NCI-H446 (cell line): ENCODE measurements at regions not wholly inside any gene's neighbourhood (a gene's known extent, or its start where the extent isn't known, plus 50 kb on each side); places are given as distances from the start of the nearest gene placed in this dataset.

Experiments used
- DNase-seq, 2 experiments: peaks; one replicate each; lab custom pipeline; 2025; lab: John Stamatoyannopoulos, UW

- no peak for DNase-seq
Measured at GRCh38 chr2:18425210-18425703, 135.2 kb downstream of the RDH14 start.

GRCh38 chr2:18423636-18424035 is 136.8 kb downstream of the RDH14 start:
- DNase-seq, result no peak

- DNase-seq, result no peak
Measured at GRCh38 chr2:18422432-18423165, 137.9 kb downstream of the RDH14 start.

GRCh38 chr2:18413676-18414396 is 146.6 kb downstream of the RDH14 start:
- peak in 1 of 2 experiments; percentile 42 for DNase-seq

GRCh38 chr2:18412980-18413675 is 147.3 kb downstream of the RDH14 start:
- no peak for DNase-seq

GRCh38 chr2:18411626-18412025 is 148.8 kb downstream of the RDH14 start:
- DNase-seq, result no peak

- no peak for DNase-seq
Measured at GRCh38 chr2:18410543-18410942, 149.9 kb downstream of the RDH14 start.

GRCh38 chr2:18408638-18409037 is 151.8 kb downstream of the RDH14 start:
- peak; percentile 7 to 37 for DNase-seq

GRCh38 chr2:18406219-18406618 is 154.2 kb downstream of the RDH14 start:
- DNase-seq, result no peak

GRCh38 chr2:18404708-18405107 is 155.7 kb downstream of the RDH14 start:
- DNase-seq, result no peak

GRCh38 chr2:18403921-18404522 is 156.4 kb downstream of the RDH14 start:
- DNase-seq, result no peak

- DNase-seq, result no peak
Measured at GRCh38 chr2:18402831-18403230, 157.6 kb downstream of the RDH14 start.

- no peak for DNase-seq
Measured at GRCh38 chr2:18401471-18401870, 159.0 kb downstream of the RDH14 start.

GRCh38 chr2:18399601-18400000 is 160.9 kb downstream of the RDH14 start:
- no peak for DNase-seq

- DNase-seq, result no peak
Measured at GRCh38 chr2:18398833-18399232, 161.6 kb downstream of the RDH14 start.

- no peak for DNase-seq
Measured at GRCh38 chr2:18396329-18397010, 164.0 kb downstream of the RDH14 start.

GRCh38 chr2:18395555-18395954 is 164.9 kb downstream of the RDH14 start:
- DNase-seq, result no peak

- peak; percentile 12 to 74 for DNase-seq
Measured at GRCh38 chr2:18387441-18388206, 172.8 kb downstream of the RDH14 start.

- DNase-seq, result no peak
Measured at GRCh38 chr2:18384242-18384641, 176.2 kb downstream of the RDH14 start.

GRCh38 chr2:18381386-18381785 is 179.1 kb downstream of the RDH14 start:
- DNase-seq, result no peak

GRCh38 chr2:18380321-18380720 is 180.1 kb downstream of the RDH14 start:
- no peak for DNase-seq
